ENCODE measurements at regions not wholly inside any gene's neighbourhood (a gene's known extent, or its start where the extent isn't known, plus 50 kb on each side); places are given as distances from the start of the nearest gene placed in this dataset.

DNA sequence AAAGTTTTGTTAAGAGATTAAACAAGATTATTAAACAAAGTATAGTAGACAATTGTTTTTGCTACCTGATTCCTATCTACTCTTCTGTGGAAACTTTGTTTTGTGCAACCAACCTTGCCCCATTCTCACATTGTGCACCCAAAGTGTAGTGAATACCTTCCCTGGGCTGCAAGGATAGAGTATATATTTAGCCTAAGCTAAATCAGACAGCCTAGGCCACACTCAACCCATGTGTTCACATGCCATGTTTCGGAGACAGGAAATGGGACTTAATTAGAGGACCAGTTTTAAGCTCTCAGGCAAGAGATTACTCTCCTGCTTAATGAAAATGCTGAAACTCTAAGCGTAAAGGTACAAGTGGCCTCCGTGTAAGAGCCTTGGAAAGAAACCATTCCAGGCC is 734.9 kb upstream of the USP15 start:
- TF ChIP-seq, protein P1, sequence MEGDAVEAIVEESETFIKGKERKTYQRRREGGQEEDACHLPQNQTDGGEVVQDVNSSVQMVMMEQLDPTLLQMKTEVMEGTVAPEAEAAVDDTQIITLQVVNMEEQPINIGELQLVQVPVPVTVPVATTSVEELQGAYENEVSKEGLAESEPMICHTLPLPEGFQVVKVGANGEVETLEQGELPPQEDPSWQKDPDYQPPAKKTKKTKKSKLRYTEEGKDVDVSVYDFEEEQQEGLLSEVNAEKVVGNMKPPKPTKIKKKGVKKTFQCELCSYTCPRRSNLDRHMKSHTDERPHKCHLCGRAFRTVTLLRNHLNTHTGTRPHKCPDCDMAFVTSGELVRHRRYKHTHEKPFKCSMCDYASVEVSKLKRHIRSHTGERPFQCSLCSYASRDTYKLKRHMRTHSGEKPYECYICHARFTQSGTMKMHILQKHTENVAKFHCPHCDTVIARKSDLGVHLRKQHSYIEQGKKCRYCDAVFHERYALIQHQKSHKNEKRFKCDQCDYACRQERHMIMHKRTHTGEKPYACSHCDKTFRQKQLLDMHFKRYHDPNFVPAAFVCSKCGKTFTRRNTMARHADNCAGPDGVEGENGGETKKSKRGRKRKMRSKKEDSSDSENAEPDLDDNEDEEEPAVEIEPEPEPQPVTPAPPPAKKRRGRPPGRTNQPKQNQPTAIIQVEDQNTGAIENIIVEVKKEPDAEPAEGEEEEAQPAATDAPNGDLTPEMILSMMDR (conservative IDR thresholded peaks at IDR 0.05; ENCODE audit: low read length) = no peak
- TF ChIP-seq EZH2phosphoT487 (IDR thresholded peaks at IDR 0.05; ENCODE audit: borderline replicate concordance, low read depth, low read length) = no peak

Data from OCI-LY7 (cell line).